GM19240 (cell line): ENCODE measurements at regions not wholly inside any gene's neighbourhood (a gene's known extent, or its start where the extent isn't known, plus 50 kb on each side); places are given as distances from the start of the nearest gene placed in this dataset.

Experiments used
- DNase-seq: peaks from one replicate; pipeline ENCODE4 v3.0.0; 2011; ENCODE audit warnings: low spot score; ENCODE audit not compliant: insufficient read length

DNA sequence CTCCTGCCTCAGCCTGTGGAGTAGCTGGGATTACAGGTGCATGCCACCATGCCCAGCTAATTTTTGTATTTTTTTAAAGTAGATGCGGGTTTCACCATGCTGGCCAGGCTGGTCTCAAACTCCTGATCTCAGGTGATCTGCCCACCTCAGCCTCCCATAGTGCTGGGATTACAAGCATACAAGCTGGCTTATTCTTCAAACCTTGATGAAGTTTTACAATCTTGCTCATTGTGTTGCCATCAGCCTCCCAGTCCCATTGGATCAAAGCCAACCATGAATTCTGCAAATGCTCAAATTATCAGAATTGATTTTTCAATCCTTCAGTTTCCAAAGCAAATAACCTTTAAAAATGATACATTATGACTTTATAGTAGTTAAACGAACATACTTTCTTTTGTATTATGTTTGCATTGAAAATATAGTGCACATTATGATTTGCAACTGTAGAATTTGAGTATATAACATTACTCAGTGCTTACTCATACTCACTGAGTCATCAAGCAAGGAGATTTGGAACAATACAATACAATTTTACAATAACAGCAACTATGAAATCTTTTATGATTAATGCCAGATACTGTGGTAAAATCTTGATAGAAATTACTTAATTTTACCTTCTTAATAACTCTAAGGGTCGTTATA lies 1491.9 kb upstream of the CELF4 start:
- DNase-seq, result no peak

DNA sequence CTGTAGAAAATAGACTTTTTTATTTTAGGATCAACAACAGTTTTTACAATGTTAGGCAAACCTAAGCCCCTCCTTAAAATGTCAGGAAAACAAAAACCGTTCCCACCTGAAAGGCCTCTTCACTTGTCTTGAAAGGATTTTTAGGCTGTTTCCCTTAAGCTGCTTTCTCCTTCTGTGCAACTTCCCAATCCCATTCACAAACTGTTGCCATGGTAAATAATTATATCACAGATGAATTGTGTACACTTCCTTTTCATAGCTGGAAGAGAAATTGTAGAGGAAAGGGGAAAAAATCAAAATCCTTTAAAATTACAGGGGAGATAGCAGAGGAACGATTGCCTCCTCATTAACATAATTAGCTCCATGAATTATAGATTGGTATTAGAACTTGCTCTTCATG lies 1488.0 kb upstream of the CELF4 start:
- DNase-seq, result no peak

DNA sequence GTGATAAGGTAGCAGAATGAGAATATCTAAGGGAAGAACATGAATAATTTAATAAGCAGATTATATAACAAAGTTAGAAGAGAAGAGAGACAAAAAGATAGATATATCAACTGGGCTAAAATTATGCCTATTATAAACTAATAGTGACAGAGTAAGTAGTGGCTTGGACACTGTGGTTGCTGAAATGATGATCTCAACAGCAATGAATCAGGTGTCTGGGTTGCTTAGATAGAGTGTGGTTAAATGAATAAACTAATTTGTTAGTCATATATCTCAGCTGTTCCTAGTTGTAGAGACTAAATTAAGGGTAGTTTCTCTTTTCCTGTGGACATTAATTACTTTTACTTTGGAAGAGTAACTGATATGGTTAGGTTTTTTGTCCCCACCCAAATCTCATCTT lies 1485.4 kb upstream of the CELF4 start:
- no peak for DNase-seq

DNA sequence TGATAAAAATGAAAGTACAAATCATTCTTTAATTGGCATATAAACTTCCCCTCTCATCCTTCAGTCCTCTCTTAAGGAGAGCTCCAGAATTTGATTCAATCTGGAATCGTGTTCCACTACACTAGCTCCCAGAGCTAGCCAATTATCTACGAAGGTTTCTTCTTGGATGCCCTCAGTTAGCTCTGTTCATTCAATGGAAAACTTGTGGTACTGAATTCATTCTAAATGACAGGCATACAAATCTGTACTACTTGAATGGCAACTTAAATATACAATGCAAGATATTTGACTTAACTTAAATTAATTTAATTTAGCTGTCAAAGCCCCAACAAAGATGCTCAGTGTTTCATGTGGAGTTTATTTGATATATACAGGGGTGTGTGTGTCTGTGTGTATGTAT lies 1474.2 kb upstream of the CELF4 start:
- no peak for DNase-seq

DNA sequence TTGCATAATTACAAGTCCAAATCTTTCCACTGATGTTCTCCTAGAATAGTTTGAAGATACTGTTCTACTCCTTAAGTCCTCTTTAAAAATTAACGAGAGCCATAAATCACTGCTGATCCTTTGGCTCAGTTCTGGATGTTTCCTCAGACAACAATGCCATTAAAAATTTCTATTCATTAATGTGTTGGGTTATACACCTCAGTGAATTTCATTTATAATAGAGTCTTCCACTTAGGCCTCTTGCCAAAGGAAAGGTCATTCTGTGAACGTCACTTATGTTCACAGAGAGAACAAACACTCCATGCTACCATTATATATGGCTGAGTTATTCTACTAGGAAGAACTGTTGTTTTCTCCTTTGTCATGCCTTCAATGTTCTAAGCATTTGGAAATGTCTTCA lies 1472.3 kb upstream of the CELF4 start:
- DNase-seq, result no peak

DNA sequence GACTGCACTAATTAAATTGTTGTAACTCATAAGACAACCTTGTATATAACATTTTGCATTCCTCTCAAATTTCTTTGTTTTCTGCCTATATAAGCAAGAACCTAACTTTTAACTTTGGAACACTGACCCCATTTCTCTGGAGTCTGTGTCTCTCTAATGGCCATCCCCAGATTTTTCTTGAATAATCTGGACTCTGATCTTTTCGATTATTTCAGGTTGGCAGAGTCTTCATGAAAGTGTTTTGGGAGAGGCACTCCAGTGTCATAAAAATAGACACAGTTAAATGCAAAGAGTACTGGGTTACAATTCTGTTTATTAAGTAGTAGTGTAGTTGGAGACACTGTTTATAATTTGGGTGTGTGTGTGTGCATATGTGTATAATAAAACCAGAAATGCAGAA lies 1467.7 kb upstream of the CELF4 start:
- DNase-seq, result no peak

DNA sequence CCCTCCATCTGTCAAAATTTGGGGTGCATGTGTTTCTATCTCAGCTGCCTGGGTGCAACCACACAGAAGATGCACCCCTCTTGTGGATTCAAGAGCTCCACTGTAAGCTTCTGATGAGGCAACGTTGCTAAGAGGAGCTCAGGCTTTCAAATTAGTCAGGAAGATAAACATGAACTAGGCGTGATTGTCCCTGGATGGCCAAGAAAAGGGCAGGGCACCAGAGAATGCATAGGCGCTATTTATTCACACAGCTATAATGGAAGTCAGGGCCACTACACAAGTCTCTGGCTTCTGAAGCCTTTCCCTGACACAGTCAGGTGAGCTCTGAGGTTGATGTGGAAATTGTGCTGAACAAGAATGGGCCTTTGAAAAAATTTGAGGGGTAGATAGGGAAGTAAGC lies 1466.0 kb upstream of the CELF4 start:
- DNase-seq, result no peak

DNA sequence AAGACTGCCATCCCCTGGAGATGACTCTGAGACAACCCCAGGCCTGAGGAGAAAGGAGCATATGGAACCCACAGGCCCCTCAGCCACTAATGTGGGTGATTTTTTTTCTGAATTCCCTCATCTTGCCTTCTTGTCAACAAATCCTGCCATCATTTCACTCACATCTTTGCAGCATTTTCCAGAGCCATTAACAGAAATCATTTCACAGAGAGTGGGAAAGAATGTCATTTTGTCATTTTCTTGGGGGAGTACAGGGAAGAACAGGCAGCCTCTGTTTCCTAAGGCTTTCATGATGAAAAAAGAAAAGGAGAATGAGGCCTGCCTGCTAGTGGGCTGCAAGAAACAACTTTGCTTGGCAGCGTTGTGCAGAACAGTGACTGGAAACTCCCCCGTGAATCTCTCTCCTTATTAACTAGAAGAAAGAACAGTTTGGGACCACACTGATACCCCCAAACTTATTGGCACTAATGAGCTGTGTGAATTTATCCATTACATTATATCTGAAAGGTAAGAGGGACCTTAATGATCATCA lies 1464.6 kb upstream of the CELF4 start:
- DNase-seq, result no peak

DNA sequence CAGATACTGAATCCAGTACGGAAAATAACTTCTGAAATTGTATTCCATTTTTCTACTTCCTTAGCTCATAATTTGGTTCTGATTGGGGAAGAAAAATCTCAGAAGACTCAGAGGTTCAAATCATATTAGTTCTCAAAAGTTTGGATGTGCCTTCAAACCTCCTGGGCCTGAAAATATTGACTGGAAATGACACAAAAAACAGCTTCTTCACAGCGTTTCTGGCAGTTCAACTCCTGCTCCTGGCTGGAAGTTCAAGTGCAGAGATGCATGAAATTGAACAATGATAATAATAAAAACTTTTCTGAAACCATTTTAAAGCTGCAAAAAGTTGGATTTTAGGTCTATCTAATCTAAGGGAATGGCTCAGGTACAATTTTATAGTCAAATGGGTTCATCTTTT lies 1459.9 kb upstream of the CELF4 start:
- DNase-seq, result no peak

DNA sequence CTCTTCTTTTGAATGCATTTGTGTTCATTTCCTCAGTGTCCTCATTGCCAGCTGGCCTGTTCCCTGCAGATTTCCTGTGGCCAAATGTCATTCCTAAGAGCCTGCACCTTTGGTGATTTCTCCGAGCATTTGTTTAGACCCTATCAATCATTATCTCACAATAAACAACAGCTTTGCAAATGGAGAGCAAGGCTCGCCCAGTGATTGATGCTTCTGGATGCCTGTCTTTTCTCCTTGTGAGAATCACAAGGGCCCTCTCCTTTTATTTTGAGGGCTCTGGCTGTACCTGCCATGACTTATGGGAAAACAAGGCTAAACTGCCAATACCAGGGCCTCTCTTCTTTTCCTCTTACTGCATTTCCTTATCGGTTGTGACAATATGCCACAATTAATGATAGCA lies 1454.4 kb upstream of the CELF4 start:
- no peak for DNase-seq

DNA sequence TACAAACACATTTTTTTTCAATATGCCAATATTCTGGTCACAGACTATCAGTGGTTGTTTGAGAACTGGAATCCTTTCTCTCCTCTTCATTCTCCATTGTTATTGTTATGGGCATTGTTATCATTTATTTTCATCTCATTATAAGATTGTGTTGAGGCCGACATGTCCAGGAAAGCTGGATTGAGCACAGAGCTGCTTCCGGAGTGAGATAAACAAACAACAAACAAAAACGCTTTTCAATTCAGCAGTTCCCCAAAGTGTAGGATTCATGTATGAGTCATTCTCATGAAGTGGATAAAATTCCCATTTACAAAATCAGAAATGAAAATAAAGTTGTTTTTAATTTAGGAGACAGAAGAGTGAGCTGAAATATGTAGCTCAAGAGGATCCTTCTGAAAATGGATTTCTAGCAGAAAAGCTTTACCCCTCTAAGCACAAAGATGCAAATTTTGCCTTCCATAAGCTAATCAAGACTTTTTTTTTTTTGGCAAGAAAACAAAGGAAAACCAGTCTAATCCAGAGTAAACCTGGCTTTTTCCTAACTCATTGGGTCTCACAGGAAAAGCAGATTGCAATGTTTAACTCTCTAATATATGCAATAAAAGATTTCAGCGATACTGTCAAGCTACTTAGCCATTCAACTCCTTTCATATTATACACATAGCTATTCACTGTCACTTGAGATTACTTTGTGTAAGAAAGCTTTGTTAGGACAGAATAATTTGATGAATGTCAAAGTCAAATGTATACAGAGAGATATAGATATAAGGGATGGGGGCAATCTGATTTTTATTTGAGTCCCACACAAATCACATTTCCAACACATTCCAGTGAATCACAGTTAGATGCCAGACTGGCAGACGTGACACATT lies 1441.7 kb upstream of the CELF4 start:
- DNase-seq, result no peak

DNA sequence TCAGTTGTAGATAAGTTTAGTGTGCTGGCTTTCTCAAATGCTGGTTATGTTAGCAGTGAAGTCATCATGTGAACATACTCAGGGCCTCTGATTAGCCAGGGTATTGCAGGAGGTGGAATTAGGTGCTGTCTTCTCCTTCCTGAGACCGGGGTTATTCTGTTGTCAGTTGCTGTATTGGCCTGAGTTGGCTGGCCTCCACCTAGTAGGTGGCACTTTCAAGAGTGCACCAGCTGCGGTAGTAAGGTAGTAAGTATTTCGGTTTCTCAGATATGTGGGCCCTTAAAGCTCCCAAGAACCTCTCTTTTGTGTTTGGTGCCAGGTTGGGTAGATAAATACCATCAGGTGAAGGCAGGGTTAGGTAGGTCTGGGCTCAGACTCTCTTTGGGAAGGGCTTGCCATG lies 1430.5 kb upstream of the CELF4 start:
- DNase-seq, result no peak

DNA sequence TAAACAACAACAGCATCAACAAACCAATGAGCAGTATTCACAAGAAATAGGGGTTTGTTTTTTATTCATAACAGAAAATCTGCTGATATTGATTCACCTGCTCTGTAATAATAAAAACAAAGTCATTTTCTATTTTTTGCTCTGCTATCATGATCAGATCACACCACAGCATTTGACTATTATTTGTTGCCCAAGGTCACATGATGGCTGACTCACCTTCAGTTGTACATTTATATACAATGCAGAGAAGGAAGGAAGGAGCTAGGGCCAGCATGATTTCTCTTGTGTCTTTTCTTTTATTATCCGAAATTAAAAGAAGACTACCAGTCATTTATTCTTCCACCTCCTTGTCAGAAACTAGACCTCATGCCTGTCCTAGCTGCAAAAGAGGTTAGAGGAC lies 1427.7 kb upstream of the CELF4 start:
- DNase-seq, result no peak

DNA sequence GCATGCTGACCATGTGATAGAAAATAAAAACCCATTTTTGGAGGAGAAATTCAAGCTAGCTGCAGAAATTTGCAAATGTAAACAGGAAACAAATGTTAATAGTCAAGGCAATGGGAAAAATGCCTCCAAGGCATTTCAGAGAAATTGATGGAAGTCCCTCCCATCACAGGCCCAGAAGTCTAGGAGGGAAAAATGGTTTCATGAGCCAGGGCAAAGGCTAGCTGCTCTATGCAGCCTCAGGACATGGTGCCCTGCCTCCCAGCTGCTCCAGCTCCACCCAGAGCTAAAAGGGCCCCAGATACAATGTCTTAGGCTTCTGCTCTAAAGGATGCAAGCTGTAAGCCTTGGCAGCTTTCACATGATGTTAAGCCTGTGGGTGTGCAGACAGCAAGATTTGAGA lies 1419.4 kb upstream of the CELF4 start:
- DNase-seq, result no peak

DNA sequence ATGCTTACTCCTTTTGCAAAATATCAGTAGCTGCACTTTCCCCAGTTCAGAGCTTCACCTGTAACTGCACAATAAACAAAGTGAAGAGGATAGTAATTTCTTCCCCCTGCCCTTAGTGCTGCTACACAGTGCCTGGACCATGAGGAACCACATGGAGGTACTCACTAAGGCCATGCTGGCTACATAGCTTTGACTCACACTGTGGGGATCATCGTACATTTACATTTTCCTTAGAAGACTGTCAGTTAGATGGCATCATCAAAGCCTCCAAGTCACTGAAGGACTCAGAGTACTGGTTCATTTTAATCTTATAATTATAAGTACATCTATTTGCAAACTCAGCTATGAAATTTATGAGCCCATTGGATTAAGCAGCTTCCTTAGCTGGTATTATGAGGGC lies 1416.5 kb upstream of the CELF4 start:
- no peak for DNase-seq

DNA sequence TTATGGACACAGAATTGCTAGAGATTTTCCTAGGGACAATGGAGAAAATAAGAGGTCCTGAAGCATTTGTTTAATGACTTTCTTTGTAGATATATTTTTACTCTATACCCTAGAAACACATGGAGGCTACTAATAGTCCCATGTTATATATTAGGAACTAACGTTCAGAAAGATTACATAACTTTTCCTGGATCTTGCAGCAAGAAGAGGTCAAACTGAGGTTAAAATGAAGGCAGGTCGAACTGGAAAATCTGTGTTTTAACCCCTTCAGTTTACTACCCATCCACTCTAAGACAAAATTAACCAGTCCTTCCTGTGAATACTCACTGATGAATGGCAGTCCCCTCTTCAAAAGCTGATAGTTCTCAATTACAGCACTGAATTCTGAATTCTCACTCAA lies 1415.8 kb upstream of the CELF4 start:
- no peak for DNase-seq

DNA sequence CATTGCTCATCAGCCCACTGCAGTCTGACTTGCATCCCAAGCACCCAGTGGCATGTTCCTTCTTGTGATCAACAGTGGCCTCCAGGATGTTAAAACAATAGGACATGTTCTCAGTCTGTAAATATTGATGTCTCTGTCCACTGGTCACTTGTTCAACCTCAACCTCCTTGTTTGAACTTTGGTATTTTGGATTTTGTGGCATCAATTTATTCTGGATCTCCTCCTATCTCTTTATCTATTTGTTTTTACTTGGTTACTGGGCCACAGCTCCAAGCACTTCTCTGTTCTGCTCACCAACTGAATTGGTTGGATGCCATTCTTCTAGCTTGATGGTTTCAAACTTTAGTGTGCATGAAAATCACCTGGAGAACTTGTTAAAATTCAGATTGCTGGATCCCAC lies 1414.8 kb upstream of the CELF4 start:
- DNase-seq, result no peak

DNA sequence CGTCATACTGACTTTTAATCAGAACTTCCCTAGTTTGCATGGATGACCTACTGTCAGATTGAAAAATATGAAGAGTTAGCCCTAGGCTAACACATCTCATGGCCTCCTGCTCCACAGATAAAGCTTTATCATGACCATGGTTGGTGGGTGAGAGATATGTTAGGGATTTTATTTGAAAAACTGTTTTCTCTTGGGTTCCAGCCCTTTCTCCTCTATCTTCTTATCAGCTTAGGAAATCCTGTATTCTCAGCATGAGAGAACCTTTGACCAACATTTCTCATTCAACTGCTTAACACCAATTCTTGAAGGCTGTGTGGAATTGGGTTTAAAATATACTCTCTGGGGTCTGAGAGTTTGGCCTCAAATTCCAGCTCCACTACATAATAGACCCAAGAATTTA lies 1407.0 kb upstream of the CELF4 start:
- DNase-seq, result no peak

DNA sequence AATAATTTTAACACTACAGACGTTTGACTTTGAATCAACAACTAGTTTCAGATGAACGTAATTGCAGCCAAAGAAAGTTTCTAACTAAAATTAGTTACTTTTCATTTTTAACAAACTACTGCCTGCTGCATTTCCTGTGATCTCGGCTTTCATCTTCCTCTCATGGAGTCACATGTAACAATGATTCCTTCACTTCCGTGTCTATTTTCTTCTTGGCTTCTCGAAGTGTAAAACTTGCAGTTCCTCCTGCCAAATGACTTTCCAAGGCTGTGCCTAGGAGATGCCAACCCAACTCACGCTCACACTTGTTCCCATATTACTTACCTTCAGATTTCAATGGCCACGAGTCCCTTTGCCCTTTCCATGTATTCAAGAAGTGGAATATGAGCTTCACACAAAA lies 1406.3 kb upstream of the CELF4 start:
- DNase-seq, result no peak

DNA sequence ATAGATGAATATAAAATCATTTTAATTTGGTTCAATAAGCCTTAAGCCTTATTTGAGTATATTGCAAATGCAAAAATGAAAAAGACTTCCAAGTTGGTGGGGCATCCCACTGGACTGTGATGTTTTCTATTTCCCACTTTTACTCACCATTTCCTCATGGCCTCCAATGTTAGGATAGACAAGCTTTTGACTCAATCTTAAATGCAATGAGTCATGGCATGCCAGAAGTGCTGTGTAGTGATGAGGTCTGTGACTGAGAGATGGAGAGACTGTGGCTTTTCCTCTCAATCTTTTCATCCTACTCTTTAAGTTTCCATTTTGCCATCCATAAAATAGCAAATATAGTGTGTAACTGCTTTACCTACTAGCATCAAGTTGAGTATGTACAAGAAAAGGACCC lies 1401.2 kb upstream of the CELF4 start:
- DNase-seq, result no peak

DNA sequence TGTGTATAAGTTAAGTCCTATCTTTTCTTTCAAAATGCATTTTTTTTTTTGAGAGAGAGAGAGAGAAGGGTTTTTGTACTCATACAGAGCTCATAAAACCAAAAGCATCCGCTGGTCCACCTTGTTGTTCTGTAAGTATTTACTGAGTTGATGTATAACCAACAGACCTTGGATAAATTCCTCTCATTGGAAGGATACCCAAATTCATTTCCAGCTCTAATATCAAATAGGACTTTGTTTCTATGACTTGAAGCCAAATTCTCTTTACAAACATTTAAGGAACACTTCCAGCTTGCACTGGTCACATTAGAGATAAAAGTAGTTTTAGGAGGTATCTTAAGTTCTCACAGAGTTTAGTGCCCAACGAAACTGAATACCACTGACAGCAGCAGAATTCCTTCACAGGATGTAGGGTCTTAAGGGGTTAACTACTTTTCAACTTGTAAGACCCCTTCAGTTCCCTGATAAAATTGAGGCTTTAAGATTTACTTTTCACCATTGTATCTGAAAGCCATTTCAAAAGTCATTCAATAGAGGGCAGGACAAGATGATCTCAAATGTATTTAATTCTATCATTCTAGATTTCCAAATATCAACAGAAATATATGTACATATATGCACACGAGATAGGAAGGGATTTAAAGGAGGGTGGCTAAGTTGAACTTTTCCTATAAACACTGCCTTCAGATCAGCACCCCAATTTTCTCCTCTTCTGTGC lies 1398.5 kb upstream of the CELF4 start:
- no peak for DNase-seq

DNA sequence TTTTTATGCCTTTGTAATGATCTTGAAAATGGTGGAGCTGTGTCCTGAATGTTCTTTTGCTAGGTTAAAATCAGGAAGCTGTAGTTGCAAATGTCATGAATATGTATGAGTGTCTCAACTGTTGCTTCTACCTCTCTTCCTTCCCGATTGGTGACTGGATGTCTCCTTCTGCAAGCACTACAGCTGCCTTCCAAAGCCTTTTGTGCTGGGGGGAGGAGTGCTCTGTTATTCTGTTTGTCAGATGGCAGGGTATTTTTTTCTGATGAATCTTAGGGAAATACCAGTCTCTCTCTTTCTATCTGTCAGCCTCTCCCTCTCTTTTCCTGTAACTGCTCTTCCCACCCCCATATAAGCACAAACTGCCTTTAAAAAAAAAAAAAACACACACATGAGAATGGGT lies 1396.3 kb upstream of the CELF4 start:
- DNase-seq, result no peak
